ENCODE measurements at regions not wholly inside any gene's neighbourhood (a gene's known extent, or its start where the extent isn't known, plus 50 kb on each side); places are given as distances from the start of the nearest gene placed in this dataset.
A peak's percentile ranks its signal among the peaks of the same experiment; 100 is the strongest.

DNA sequence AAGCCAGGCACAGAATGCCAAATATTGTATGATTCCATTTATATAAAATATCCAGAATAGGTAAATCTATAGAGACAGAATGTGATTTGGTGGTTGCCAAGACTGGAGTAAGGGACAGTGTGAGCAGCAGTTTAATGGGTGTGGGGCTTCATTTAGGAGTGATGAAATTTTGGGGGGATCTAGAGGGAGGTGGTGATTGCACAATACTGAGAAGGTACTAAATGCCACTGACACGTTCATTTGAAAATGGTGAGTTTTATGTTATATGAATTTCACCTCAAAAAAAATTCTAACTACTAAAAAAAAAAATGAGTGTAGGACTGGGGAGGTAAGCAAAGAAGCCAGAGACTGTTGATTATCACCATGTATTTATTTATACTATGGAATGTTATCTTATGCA, 974.5 kb upstream of the ZEB2 start:
- no peak for DNase-seq

- no peak for DNase-seq
Measured at GRCh38 chr2:145488571-145488970, 968.7 kb upstream of the ZEB2 start.

- no peak for DNase-seq
Measured at GRCh38 chr2:145484448-145485097, 964.7 kb upstream of the ZEB2 start.

DNA sequence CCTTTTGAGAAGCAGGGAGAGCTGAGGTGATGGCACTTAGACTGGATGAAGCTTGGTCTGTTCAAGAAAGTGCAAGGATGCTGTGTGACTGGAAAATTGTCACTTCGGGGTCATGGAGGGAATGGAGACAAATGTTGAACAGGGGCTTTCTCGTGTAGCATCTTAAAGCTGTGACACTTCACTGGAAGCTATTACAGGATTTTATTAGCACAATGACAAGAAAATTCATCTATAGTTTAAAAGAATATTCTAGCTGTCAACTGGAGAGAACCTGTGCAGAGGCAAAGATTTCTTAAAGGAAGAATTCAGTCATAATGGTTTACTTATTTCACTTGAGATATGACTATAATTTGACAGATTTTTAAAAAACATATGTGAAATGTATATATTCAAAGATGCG, 963.9 kb upstream of the ZEB2 start:
- no peak for DNase-seq

- no peak for DNase-seq
Measured at GRCh38 chr2:145481334-145481922, 961.5 kb upstream of the ZEB2 start.

DNA sequence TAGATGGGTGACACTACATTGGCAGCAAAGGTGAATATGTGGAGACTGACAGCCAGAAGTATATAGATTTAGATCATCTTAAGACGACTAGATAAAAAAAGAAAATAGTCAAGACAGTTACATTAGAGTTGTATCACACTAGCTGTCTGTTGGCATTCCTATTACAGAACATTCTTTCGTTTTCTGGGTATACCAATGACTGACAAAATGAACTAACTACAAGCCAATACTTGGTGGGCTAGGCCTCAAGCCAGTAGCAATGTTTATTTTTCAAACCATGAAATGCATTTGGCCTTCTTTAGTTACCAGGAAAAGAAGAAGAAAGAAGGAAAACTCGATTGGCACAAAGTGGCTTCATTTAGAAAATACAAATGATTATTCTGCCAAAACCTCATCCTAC, 944.9 kb upstream of the ZEB2 start:
- DNase-seq, result no peak

- DNase-seq, result no peak
Measured at GRCh38 chr2:145460112-145460511, 940.2 kb upstream of the ZEB2 start.

GRCh38 chr2:145431181-145431951, 911.4 kb upstream of the ZEB2 start:
- peak; percentile 0 for DNase-seq

DNA sequence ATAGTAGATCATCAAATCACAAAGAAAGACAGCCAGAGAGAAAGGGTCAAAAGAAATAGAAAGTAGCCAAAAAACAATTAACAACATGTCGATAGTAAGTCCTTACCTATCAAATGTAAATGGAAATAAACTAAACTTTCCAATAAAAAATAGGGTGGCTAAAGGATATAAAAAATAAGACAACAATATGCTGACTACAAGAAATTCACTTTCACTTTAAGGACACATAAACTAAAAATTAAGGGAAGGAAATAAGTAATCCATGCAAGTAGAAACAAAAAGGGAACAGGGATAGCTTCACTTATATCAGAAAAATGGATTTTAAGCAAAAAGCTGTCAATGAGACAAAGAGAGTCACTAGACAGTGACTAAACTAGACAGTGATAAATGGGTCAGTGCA, 903.9 kb upstream of the ZEB2 start:
- no peak for DNase-seq

DNA sequence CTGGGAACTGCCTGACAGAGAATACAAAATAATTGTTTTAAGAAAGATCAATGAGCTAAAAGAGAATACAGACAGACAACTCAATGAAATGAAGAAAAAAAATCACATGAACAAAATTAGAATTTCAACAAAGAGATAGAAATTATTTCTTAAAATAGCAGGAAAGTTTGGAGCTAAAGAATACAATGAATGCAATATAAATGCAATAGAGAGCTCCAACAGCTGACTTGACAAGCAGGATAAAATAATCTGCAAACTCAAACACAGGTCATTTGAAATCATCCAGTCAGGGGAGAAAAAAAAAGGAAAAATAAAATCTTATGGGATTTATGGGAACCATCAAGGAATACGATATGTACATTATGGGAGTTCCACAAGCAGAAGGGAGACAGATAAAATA, 902.7 kb upstream of the ZEB2 start:
- DNase-seq, result no peak

GRCh38 chr2:145421841-145422240, 901.9 kb upstream of the ZEB2 start:
- no peak for DNase-seq

DNA sequence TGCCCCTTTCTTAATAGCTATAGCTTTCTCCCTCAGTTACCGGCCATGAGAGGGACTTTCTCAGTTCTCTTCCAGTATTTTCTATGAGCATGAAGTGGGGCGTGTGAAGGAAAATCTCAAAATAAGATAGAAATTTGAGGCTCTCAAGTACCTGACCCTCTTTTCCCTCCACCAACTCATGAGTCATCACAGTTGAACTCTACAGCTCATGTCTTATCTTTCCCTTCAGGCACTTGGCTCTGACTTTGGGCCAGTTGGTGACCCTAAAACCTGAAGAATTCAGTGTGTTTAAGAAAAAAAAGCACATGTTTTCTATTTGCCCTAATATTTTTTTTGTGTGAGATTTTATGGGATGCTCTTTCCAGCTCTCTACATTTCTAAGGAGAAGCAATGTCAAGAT, 896.7 kb upstream of the ZEB2 start:
- DNase-seq, result no peak

- DNase-seq, result no peak
Measured at GRCh38 chr2:145415151-145415550, 895.2 kb upstream of the ZEB2 start.

DNA sequence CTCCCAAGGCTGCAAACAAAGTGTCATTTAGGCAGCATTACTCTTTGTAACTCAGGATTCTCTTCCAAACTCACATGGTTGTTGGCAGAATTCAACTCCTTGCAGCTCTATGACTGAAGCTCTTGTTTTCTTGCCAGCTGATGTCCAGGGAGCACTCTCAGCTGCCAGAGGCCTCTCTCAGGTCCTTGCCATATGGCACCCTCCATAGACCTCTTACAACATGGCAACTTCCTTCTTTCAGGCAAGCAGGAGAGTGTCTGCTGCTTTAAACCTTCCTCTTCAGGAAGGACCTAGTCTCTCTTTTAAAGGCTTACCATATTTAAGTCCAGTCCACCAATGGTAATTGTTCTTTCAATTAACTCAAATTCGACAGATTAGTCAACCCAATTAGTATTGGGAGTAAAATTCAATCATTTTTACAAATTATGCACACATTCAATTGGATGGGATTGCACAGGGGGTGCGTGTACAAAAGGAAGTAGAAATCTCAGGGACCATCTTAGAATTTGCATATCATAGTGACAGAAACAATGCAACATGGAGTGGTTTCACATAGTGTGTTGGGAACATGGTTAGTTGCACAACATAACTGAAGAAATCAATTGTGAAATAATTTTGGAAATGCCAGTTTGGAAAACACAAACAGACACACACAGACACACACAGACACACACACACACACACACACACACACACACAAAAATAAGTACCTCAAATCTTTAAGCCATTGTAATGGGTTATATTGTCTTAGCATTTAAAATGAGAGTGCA, 893.5 kb upstream of the ZEB2 start:
- DNase-seq, result no peak

DNA sequence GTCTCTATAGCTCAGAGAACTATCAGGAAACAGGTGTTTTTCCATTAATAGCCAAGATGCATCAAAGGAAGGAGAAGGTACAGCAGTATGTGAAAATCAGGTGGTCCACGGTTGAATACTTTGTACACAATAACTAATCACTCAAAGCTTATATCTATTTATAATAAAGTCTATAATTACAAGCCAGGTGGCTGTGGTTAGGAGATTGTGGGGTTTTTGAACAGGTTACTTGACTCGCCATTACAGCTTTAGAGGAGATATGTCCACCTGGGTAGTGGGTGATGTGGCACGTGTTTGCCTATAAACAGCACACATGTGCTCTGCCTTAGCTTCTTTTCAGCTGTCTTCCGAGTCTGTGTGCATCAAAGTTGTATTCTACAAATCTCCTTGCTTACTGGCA, 892.2 kb upstream of the ZEB2 start:
- no peak for DNase-seq

GRCh38 chr2:145411493-145411892, 891.6 kb upstream of the ZEB2 start:
- no peak for DNase-seq

DNA sequence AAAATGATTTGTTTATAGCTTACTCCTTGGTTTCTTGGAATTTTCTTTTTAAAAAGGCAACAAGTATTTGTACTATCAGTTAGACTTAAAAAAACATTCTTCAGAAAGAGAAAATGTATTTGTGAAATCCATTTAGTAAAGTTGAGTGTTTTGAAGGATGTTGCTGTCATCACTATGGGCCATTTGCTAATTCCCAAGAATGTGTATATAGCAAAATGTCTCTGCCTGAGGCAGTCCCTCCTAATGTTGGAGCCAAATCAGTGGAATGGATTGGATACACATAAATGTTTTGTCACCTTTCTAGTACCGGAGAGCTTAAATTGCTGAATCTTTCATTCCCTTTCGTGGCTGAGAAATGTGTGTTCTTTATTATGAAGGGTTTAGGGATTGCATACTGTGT, 890.2 kb upstream of the ZEB2 start:
- no peak for DNase-seq

DNA sequence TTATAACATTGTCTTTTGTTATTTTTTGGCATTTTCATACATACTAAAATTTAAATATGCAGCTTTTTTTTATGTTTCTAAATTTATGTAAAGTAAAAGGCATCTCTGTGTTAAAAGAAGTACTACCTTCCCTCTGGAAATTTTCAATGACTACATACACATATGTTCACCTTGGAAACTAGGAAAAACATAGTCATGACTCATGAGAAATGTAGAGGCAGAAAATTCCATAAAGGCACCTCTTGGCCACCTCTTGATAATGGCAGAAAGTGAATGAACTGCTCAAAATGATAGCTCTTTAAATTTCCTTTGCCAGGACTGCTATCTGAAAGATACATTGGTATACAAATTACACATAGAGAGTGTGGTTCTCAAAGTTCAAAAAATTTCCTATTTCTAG, 889.1 kb upstream of the ZEB2 start:
- DNase-seq, result no peak

GRCh38 chr2:145404690-145405089, 884.8 kb upstream of the ZEB2 start:
- no peak for DNase-seq

DNA sequence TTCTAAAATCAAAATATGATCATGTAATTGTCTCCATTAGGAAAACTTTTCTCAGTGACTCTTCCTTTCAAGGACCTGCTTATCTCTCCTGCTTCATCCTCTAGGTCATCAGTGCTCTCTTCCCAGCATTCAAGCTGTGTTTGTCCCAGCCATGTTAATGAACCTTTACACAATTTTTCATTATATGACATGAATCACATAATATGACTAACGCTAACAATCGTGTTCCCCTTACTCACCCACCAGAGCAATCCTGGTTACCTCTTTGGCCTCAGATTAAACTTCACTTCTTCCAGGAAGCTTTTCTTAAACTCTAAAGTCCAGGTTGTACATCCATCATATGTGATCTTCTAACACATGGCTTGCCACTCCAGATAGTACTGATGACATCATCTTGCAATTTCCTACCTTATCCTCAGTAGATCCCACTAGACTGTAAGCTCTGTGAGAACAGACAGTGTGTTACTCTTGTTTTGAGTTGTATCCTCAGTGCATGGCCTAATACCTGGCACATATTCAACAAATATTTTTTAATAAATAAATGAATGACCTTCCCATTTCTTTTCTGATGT, 882.9 kb upstream of the ZEB2 start:
- DNase-seq, result no peak

DNA sequence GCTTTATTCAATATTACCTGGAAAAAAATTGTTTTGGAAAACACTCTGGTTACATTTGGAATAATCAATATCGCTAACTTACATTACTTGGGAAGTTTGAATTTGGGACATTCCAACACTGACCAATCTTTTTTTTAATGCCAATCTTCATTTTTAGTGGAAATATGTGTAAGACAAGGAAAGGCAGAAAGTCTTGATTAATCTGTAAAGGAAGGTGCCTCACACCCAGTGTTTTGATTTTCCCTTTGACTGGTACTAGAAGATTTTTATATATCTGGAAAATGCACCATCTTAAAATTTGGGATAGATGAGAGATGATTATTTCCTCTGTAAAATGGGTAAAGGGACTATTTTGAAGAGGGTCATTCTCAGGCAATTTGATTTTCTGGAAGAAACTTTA, 879.2 kb upstream of the ZEB2 start:
- DNase-seq, result no peak

GRCh38 chr2:145394181-145394580, 874.3 kb upstream of the ZEB2 start:
- DNase-seq, result no peak

DNA sequence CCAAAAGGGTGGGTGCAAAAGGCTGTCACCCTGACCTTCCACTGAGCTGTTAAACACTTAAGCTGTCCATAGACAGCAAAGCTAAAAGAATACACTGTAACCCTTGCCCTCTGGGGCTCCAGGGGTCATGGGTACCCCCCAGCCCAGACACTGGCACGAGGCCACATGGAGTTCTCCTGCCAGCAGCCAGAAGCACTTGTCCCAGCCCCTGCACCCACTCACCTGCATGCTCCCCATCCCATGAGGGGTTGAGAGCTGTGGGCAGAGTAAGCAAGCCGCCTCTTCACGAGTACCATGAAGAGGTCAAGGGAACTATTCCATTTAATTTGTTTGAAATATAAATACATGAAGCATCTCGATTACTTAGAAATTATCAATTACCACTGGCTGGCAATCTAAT, 867.1 kb upstream of the ZEB2 start:
- DNase-seq, result no peak

Data from midbrain (tissue), 1 donor.